ENCODE measurements at regions not wholly inside any gene's neighbourhood (a gene's known extent, or its start where the extent isn't known, plus 50 kb on each side); places are given as distances from the start of the nearest gene placed in this dataset.
A peak's percentile ranks its signal among the peaks of the same experiment; 100 is the strongest.

DNA sequence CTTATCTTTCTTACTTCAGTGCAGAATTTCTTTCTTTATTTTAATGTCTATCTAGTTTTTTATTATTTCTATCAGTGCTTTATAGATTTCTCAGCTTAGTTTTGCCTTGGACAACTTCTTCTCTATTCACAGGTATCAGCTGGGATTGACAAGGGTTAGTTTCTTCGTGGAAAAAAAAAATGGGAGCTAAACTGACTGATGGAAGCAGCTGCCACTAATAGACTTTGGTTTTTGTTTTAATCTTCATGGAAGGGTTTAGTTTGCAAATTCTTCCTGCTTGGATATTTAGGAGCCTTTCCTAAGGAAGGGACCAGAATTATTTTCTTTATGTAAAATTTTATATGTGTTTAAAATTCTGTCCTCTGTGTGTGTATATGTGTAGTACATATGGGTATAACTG is 306.1 kb upstream of the FMN2 start:
- CTCF ChIA-PET, result interaction anchor here (0.6 to 1.7 kb wide), 2 partner anchors 17 to 90 kb away, joined by 3 to 4 read pairs; no protein-coding TSS in a partner anchor
- DNase-seq, result no peak
- no peaks in the 10 kb centered on the region for H3K4me1 Mint-ChIP-seq (ENCODE audit: low read depth)
- no peaks in the 10 kb centered on the region for H3K27me3 Mint-ChIP-seq
- POLR2A ChIA-PET, result no interaction called here
- intact Hi-C loops (cut with micrococcal nuclease), result no loop called here
- H3K9me3 Mint-ChIP-seq, result peaks cover 6% of the 10 kb centered on the region
- no peaks in the 10 kb centered on the region for H3K36me3 Mint-ChIP-seq (ENCODE audit: low read depth)
- TF ChIP-seq, protein P1, sequence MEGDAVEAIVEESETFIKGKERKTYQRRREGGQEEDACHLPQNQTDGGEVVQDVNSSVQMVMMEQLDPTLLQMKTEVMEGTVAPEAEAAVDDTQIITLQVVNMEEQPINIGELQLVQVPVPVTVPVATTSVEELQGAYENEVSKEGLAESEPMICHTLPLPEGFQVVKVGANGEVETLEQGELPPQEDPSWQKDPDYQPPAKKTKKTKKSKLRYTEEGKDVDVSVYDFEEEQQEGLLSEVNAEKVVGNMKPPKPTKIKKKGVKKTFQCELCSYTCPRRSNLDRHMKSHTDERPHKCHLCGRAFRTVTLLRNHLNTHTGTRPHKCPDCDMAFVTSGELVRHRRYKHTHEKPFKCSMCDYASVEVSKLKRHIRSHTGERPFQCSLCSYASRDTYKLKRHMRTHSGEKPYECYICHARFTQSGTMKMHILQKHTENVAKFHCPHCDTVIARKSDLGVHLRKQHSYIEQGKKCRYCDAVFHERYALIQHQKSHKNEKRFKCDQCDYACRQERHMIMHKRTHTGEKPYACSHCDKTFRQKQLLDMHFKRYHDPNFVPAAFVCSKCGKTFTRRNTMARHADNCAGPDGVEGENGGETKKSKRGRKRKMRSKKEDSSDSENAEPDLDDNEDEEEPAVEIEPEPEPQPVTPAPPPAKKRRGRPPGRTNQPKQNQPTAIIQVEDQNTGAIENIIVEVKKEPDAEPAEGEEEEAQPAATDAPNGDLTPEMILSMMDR (IDR thresholded peaks at IDR 0.05), result no peak
- H3K4me3 Mint-ChIP-seq, result no peak overlapping the region
- no peak overlapping the region for H3K27ac Mint-ChIP-seq
- ATAC-seq, result no peak

DNA sequence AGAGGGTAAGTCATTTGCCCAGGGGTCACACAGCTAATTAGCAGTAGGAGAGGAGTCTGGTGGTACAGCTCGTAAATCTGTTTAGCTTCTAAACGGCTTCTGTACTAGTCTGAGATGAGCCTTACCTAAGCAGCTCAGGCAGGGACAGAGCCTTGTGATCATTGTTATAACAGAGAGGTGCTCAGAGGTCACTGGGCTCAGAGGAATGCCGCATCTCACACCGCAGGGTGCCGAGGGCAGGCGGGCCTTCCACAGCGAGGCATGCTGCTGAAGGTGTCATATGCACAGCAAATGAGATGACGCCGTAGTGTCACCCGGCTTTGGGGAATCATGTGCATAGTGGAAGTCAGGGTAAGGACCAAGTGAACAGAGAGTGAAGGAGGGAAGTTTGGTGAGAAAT is 305.2 kb upstream of the FMN2 start:
- H3K4me3 Mint-ChIP-seq, result no peak overlapping the region
- no peaks in the 10 kb centered on the region for H3K36me3 Mint-ChIP-seq (ENCODE audit: low read depth)
- H3K27me3 Mint-ChIP-seq, result no peaks in the 10 kb centered on the region
- CTCF ChIA-PET, result interaction anchor here (1.7 kb wide), 1 partner anchor 16 kb away, joined by 4 read pairs; no protein-coding TSS in a partner anchor
- no peak for ATAC-seq
- TF ChIP-seq, protein P1 (IDR thresholded peaks at IDR 0.05), result no peak
- no peaks in the 10 kb centered on the region for H3K4me1 Mint-ChIP-seq (ENCODE audit: low read depth)
- POLR2A ChIA-PET, result no interaction called here
- intact Hi-C loops (cut with micrococcal nuclease), result no loop called here
- DNase-seq, result no peak
- H3K9me3 Mint-ChIP-seq, result peaks cover 6% of the 10 kb centered on the region
- H3K27ac Mint-ChIP-seq, result no peak overlapping the region

DNA sequence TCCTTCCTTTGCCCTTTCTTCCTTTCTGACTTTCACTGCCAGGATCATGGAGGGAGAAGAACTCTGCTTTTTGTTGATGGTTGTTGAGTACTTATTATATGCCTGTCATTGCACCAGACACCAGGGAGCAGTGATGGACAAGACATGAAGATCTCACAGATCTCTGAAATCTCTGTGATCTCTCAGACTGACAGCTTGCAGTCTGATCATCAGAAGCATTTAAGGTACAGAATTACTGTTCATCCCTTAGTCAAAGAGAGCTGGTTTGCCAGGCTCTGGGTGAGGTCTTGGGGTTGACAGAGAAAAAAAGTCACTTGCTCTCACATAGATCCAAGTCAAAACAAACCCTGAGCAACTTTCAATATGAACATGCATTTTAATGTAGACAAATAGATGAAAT is 299.5 kb upstream of the FMN2 start:
- ChIA-PET POLR2A (no interaction called here), CTCF (interaction anchor here (0.6 to 1.2 kb wide), 3 partner anchors 10 to 76 kb away, joined by 3 to 6 read pairs (median 3); no protein-coding TSS in a partner anchor)
- peaks cover 5% of the 10 kb centered on the region for H3K4me1 Mint-ChIP-seq (ENCODE audit: low read depth)
- H3K27me3 Mint-ChIP-seq, result no peaks in the 10 kb centered on the region
- H3K4me3 Mint-ChIP-seq, result no peak overlapping the region
- DNase-seq, result no peak
- intact Hi-C loops (cut with micrococcal nuclease), result no loop called here
- TF ChIP-seq, protein P1 (IDR thresholded peaks at IDR 0.05), result no peak
- no peak overlapping the region for H3K27ac Mint-ChIP-seq
- peak; percentile 64 for ATAC-seq
- peaks cover 4% of the 10 kb centered on the region for H3K9me3 Mint-ChIP-seq
- H3K36me3 Mint-ChIP-seq (ENCODE audit: low read depth), result no peaks in the 10 kb centered on the region

DNA sequence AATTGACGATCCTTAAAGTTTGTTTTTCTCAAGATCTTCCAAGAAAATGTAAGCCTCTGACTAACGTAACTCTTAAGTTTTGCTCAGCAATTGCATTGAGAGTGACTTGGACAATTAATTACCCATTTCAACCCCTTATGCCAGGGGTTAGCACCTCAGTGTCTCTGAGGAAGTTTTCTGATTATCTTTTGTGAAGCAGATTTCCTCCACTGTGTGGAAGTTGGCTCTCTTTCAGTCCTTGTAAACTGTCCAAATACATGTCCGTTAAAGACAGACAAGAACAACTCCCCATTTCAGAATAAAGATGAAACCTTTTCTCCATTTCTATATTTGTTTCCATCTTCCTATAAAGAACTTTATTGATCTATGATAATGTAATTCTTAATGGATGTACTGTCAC is 296.4 kb upstream of the FMN2 start:
- H3K4me3 Mint-ChIP-seq, result no peak overlapping the region
- no peaks in the 10 kb centered on the region for H3K9me3 Mint-ChIP-seq
- no peak overlapping the region for H3K27ac Mint-ChIP-seq
- H3K4me1 Mint-ChIP-seq (ENCODE audit: low read depth), result peaks cover 5% of the 10 kb centered on the region
- H3K36me3 Mint-ChIP-seq (ENCODE audit: low read depth), result no peaks in the 10 kb centered on the region
- no peak for DNase-seq
- TF ChIP-seq, protein P1 (IDR thresholded peaks at IDR 0.05), result no peak
- POLR2A ChIA-PET, result no interaction called here
- intact Hi-C loops (cut with micrococcal nuclease), result no loop called here
- no peaks in the 10 kb centered on the region for H3K27me3 Mint-ChIP-seq
- CTCF ChIA-PET, result no interaction called here
- no peak for ATAC-seq

DNA sequence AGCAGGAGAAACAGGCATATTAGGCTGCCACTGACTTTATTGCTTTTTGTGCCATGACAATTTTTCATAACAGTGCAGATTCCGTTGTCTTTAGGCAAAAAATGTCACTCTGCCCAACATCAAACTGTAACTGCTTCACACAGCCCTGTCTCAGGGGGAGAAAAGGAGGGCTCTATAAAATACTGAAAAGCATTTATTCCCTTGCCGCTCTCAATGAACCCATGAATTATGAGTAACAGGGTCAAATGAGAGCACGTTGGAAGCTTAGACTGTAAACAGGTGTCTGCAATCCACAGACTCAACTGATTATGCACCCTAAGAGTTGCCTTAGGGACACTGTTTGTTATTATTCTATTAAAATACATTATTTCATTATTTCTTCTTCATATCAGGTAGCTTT is 292.1 kb upstream of the FMN2 start:
- peaks cover 7% of the 10 kb centered on the region for H3K4me1 Mint-ChIP-seq (ENCODE audit: low read depth)
- H3K27me3 Mint-ChIP-seq, result no peaks in the 10 kb centered on the region
- H3K36me3 Mint-ChIP-seq (ENCODE audit: low read depth), result no peaks in the 10 kb centered on the region
- H3K4me3 Mint-ChIP-seq, result no peak overlapping the region
- ATAC-seq (no peak), DNase-seq (no peak)
- TF ChIP-seq, protein P1 (IDR thresholded peaks at IDR 0.05), result no peak
- intact Hi-C loops (cut with micrococcal nuclease), result no loop called here
- CTCF ChIA-PET, result interaction anchor here (0.7 to 0.9 kb wide), 2 partner anchors 8 to 98 kb away, joined by 3 read pairs; no protein-coding TSS in a partner anchor
- POLR2A ChIA-PET, result no interaction called here
- H3K27ac Mint-ChIP-seq, result no peak overlapping the region
- no peaks in the 10 kb centered on the region for H3K9me3 Mint-ChIP-seq

Data from activated CD8-positive, alpha-beta T cell treated with anti-CD3 and anti-CD28 coated beads for 36 hours (primary cell).